ENCODE measurements at regions not wholly inside any gene's neighbourhood (a gene's known extent, or its start where the extent isn't known, plus 50 kb on each side); places are given as distances from the start of the nearest gene placed in this dataset.

DNA sequence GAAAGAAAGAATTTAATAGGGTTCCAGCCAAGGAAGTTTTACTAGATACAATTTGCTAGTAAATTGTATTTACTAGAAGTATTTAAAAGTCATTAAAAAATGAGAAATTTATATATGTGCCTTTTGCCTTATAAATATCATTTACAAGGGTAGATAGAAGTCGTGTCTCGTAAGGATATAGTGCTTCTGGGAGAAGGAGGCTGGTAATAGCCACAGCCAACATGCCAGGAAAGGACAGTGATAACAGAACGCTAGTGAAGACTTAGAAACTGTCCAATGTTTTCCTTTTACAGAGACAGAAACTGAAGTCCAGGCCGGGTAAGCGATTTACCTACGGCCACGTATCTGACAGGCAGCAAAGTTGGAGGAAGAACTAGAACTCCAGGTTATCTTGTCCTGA, 113.5 kb upstream of the LRRN1 start:
- no peak for TF ChIP-seq EZH2 (IDR thresholded peaks at IDR 0.05; ENCODE audit: low read depth)
- TF ChIP-seq, protein P1, sequence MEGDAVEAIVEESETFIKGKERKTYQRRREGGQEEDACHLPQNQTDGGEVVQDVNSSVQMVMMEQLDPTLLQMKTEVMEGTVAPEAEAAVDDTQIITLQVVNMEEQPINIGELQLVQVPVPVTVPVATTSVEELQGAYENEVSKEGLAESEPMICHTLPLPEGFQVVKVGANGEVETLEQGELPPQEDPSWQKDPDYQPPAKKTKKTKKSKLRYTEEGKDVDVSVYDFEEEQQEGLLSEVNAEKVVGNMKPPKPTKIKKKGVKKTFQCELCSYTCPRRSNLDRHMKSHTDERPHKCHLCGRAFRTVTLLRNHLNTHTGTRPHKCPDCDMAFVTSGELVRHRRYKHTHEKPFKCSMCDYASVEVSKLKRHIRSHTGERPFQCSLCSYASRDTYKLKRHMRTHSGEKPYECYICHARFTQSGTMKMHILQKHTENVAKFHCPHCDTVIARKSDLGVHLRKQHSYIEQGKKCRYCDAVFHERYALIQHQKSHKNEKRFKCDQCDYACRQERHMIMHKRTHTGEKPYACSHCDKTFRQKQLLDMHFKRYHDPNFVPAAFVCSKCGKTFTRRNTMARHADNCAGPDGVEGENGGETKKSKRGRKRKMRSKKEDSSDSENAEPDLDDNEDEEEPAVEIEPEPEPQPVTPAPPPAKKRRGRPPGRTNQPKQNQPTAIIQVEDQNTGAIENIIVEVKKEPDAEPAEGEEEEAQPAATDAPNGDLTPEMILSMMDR (conservative IDR thresholded peaks at IDR 0.05) = no peak
- intact Hi-C loops (cut with micrococcal nuclease; ENCODE audit: unreplicated experiment) = no loop called here
- Histone ChIP-seq H4K20me1 (ENCODE audit: insufficient read depth) (no peaks in the 10 kb centered on the region), H3K9me2 (ENCODE audit: insufficient read depth) (no peaks in the 10 kb centered on the region), H3K36me3 (ENCODE audit: low read depth) (no peaks in the 10 kb centered on the region), H3F3A (ENCODE audit: insufficient read depth, low read depth) (no peaks in the 10 kb centered on the region), H3K4me3 (no peak overlapping the region), H3K4me2 (no peak overlapping the region), H3K9me3 (ENCODE audit: insufficient read depth, low read depth) (no peaks in the 10 kb centered on the region), H3K27ac (no peak overlapping the region), H3K27me3 (ENCODE audit: insufficient read depth, low read depth) (no peaks in the 10 kb centered on the region), H2AFZ (no peak overlapping the region), H3K4me1 (replicated peaks; ENCODE audit: insufficient read depth) (no peaks in the 10 kb centered on the region), H3K79me2 (ENCODE audit: low read depth) (no peaks in the 10 kb centered on the region)
- DNase-seq = no peak
- POLR2A ChIA-PET (ENCODE audit: unreplicated experiment) = no interaction called here
- BruUV-seq (replicated peaks) = no TSS peak
- CTCF ChIA-PET = no interaction called here

DNA sequence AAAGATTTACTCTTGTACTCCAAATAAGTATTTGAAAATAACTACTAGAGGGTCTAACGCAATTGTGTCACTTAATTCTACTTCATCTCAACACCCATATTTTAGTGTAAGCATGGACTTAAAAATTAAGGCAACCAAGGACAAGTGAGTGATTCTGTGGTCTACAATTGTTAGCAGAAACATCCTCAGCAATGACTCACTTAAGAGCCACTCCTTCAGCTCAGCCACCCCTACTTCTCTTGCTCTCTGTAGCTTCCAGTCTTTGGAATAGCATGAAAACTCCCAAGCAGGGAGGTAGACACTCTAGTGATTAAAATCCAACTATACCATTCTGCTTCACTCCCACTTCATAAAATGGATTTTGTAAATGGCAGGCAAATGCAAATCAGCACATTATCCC, 116.0 kb upstream of the LRRN1 start:
- ChIA-PET CTCF (no interaction called here), POLR2A (ENCODE audit: unreplicated experiment) (no interaction called here)
- H3K4me2 ChIP-seq = no peak overlapping the region
- H2AFZ ChIP-seq = no peak overlapping the region
- BruUV-seq (replicated peaks) = no TSS peak
- no peaks in the 10 kb centered on the region for H3K27me3 ChIP-seq (ENCODE audit: insufficient read depth, low read depth)
- intact Hi-C loops (cut with micrococcal nuclease; ENCODE audit: unreplicated experiment) = no loop called here
- DNase-seq = no peak
- H3K79me2 ChIP-seq (ENCODE audit: low read depth) = no peaks in the 10 kb centered on the region
- H3K9me2 ChIP-seq (ENCODE audit: insufficient read depth) = no peaks in the 10 kb centered on the region
- H3K27ac ChIP-seq = no peak overlapping the region
- H3K9me3 ChIP-seq (ENCODE audit: insufficient read depth, low read depth) = no peaks in the 10 kb centered on the region
- no peak overlapping the region for H3K4me3 ChIP-seq
- no peaks in the 10 kb centered on the region for H3K36me3 ChIP-seq (ENCODE audit: low read depth)
- H3K4me1 ChIP-seq (replicated peaks; ENCODE audit: insufficient read depth) = no peaks in the 10 kb centered on the region
- no peaks in the 10 kb centered on the region for H3F3A ChIP-seq (ENCODE audit: insufficient read depth, low read depth)
- H4K20me1 ChIP-seq (ENCODE audit: insufficient read depth) = no peaks in the 10 kb centered on the region
- TF ChIP-seq, protein P1 (conservative IDR thresholded peaks at IDR 0.05) = no peak
- TF ChIP-seq EZH2 (IDR thresholded peaks at IDR 0.05; ENCODE audit: low read depth) = no peak

DNA sequence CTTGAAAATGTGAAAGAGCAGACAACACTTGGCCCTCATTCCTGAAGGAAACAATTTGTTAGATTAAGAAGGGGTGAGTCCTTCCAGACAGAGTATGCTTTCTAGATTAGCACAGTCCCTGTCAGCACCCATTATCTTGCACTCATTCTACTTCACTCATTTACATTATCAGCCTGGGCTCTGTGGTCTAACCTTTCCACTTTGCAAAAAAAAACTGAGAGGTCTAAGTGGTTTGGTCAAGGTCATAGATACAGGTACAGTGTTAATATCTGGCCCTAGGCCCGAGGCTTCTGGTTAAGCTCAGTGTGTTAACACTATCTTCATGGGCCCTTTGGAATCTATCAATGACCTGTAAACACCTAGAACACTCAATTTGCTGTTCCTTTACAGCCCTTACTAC, 123.4 kb upstream of the LRRN1 start:
- no peaks in the 10 kb centered on the region for H3K4me1 ChIP-seq (replicated peaks; ENCODE audit: insufficient read depth)
- DNase-seq = no peak
- no peaks in the 10 kb centered on the region for H3K36me3 ChIP-seq (ENCODE audit: low read depth)
- H3F3A ChIP-seq (ENCODE audit: insufficient read depth, low read depth) = no peaks in the 10 kb centered on the region
- no peaks in the 10 kb centered on the region for H3K9me3 ChIP-seq (ENCODE audit: insufficient read depth, low read depth)
- H3K27me3 ChIP-seq (ENCODE audit: insufficient read depth, low read depth) = no peaks in the 10 kb centered on the region
- no peak overlapping the region for H2AFZ ChIP-seq
- no peaks in the 10 kb centered on the region for H3K9me2 ChIP-seq (ENCODE audit: insufficient read depth)
- H3K4me3 ChIP-seq = no peak overlapping the region
- TF ChIP-seq, protein P1 (conservative IDR thresholded peaks at IDR 0.05) = no peak
- no peak for TF ChIP-seq EZH2 (IDR thresholded peaks at IDR 0.05; ENCODE audit: low read depth)
- no TSS peak for BruUV-seq (replicated peaks)
- ChIA-PET CTCF (no interaction called here), POLR2A (ENCODE audit: unreplicated experiment) (interaction anchor here (0.7 kb wide), 1 partner anchor 68 kb away, joined by 4 read pairs; no protein-coding TSS in a partner anchor)
- H3K27ac ChIP-seq = no peak overlapping the region
- no peaks in the 10 kb centered on the region for H3K79me2 ChIP-seq (ENCODE audit: low read depth)
- no peaks in the 10 kb centered on the region for H4K20me1 ChIP-seq (ENCODE audit: insufficient read depth)
- H3K4me2 ChIP-seq = no peak overlapping the region
- intact Hi-C loops (cut with micrococcal nuclease; ENCODE audit: unreplicated experiment) = no loop called here

All from PC-9 (cell line).